Nephron (organoid): ENCODE measurements at regions not wholly inside any gene's neighbourhood (a gene's known extent, or its start where the extent isn't known, plus 50 kb on each side); places are given as distances from the start of the nearest gene placed in this dataset.
A peak's percentile ranks its signal among the peaks of the same experiment; 100 is the strongest.

Experiments used
- H3K27ac Mint-ChIP-seq, 3 experiments: 2 replicates each; pipeline ENCODE4 v1.8.0; 2020; ENCODE audit warnings: mixed read lengths in 3 of 3, mild to moderate bottlenecking in 2 of 3, moderate library complexity in 1 of 3
- H3K27me3 Mint-ChIP-seq: 2 replicates; pipeline ENCODE4 v1.8.0; 2021; ENCODE audit warnings: low read depth, mild to moderate bottlenecking, moderate library complexity, mixed read lengths
- H3K36me3 Mint-ChIP-seq: 2 replicates; pipeline ENCODE4 v1.8.0; 2020; ENCODE audit warnings: low read depth, mixed read lengths
- H3K4me1 Mint-ChIP-seq: 2 replicates; pipeline ENCODE4 v1.8.0; 2020; ENCODE audit warnings: mixed read lengths
- H3K4me3 Mint-ChIP-seq, 3 experiments: 2 replicates each; pipeline ENCODE4 v1.8.0; 2020; ENCODE audit warnings: mild to moderate bottlenecking in 3 of 3, mixed read lengths in 3 of 3, moderate library complexity in 2 of 3
- H3K9me3 Mint-ChIP-seq: 2 replicates; pipeline ENCODE4 v1.8.0; 2020; ENCODE audit warnings: mixed read lengths
- CTCF ChIP-seq, 3 experiments: fragments of 200-600 bp; sonication (generic); IDR thresholded peaks; one replicate each; pipeline ENCODE4 v1.5.0; 2021; ENCODE audit warnings: antibody characterized with exemption in 3 of 3; ENCODE audit not compliant: unreplicated experiment in 3 of 3

- Mint-ChIP-seq H3K9me3 (peaks cover 14% of the 10 kb centered on the region), H3K27me3 (no peaks in the 10 kb centered on the region)
- no peak for TF ChIP-seq CTCF (IDR thresholded peaks at IDR 0.05; ENCODE audit: unreplicated experiment in 3 of 3)
Observed at GRCh38 chr4:137702512-137702911, 170.2 kb upstream of the PCDH18 start.

GRCh38 chr4:137701401-137701800, 169.1 kb upstream of the PCDH18 start:
- Mint-ChIP-seq H3K4me3 (no peak overlapping the region), H3K27me3 (no peaks in the 10 kb centered on the region), H3K4me1 (peaks cover 39% of the 10 kb centered on the region), H3K27ac (peak overlapping the region in 2 of 3 experiments; percentile 75 to 97), H3K36me3 (no peaks in the 10 kb centered on the region), H3K9me3 (peaks cover 14% of the 10 kb centered on the region)
- no peak for TF ChIP-seq CTCF (IDR thresholded peaks at IDR 0.05; ENCODE audit: unreplicated experiment in 3 of 3)

More at GRCh38 chr4:137702512-137702911, 170.2 kb upstream of the PCDH18 start:
- Mint-ChIP-seq H3K36me3 (no peaks in the 10 kb centered on the region), H3K4me1 (peaks cover 44% of the 10 kb centered on the region), H3K27ac (peak overlapping the region; percentile 92 to 97 (median 95)), H3K4me3 (no peak overlapping the region)

- H3K9me3 Mint-ChIP-seq: peaks cover 14% of the 10 kb centered on the region
- H3K27ac Mint-ChIP-seq: peak overlapping the region; percentile 54 to 97 (median 79)
- peaks cover 34% of the 10 kb centered on the region for H3K4me1 Mint-ChIP-seq
- no peak overlapping the region for H3K4me3 Mint-ChIP-seq
- H3K27me3 Mint-ChIP-seq: no peaks in the 10 kb centered on the region
- H3K36me3 Mint-ChIP-seq: no peaks in the 10 kb centered on the region
- no peak for TF ChIP-seq CTCF (IDR thresholded peaks at IDR 0.05; ENCODE audit: unreplicated experiment in 3 of 3)
Observed at GRCh38 chr4:137700751-137701150, 168.5 kb upstream of the PCDH18 start.

- Mint-ChIP-seq H3K27me3 (no peaks in the 10 kb centered on the region), H3K4me1 (peaks cover 34% of the 10 kb centered on the region), H3K4me3 (no peak overlapping the region), H3K9me3 (peaks cover 14% of the 10 kb centered on the region), H3K36me3 (no peaks in the 10 kb centered on the region), H3K27ac (peak overlapping the region; percentile 22 to 79 (median 54))
- no peak for TF ChIP-seq CTCF (IDR thresholded peaks at IDR 0.05; ENCODE audit: unreplicated experiment in 3 of 3)
Observed at GRCh38 chr4:137700072-137700471, 167.8 kb upstream of the PCDH18 start.

- H3K36me3 Mint-ChIP-seq: no peaks in the 10 kb centered on the region
- peaks cover 19% of the 10 kb centered on the region for H3K4me1 Mint-ChIP-seq
- H3K27me3 Mint-ChIP-seq: no peaks in the 10 kb centered on the region
- no peak for TF ChIP-seq CTCF (IDR thresholded peaks at IDR 0.05; ENCODE audit: unreplicated experiment in 3 of 3)
- peak overlapping the region in 1 of 3 experiments; percentile 13 for H3K4me3 Mint-ChIP-seq
- peaks cover 9% of the 10 kb centered on the region for H3K9me3 Mint-ChIP-seq
- peak overlapping the region; percentile 68 to 84 (median 75) for H3K27ac Mint-ChIP-seq
Observed at GRCh38 chr4:137694138-137694537, 161.8 kb upstream of the PCDH18 start.

- no peaks in the 10 kb centered on the region for H3K27me3 Mint-ChIP-seq
- TF ChIP-seq CTCF (IDR thresholded peaks at IDR 0.05; ENCODE audit: unreplicated experiment in 3 of 3): no peak
- peaks cover 7% of the 10 kb centered on the region for H3K9me3 Mint-ChIP-seq
- peaks cover 23% of the 10 kb centered on the region for H3K4me1 Mint-ChIP-seq
- peak overlapping the region; percentile 68 to 84 (median 75) for H3K27ac Mint-ChIP-seq
- H3K36me3 Mint-ChIP-seq: no peaks in the 10 kb centered on the region
- H3K4me3 Mint-ChIP-seq: no peak overlapping the region
Observed at GRCh38 chr4:137693641-137694040, 161.3 kb upstream of the PCDH18 start.
